HFF-Myc (cell line): ENCODE measurements at regions not wholly inside any gene's neighbourhood (a gene's known extent, or its start where the extent isn't known, plus 50 kb on each side); places are given as distances from the start of the nearest gene placed in this dataset.
"Not testable (repeated sequence)": the region's sequence is repeated elsewhere in the genome, so short reads cannot be mapped to it uniquely, and the experiment has no call there.

Experiments
- DNase-seq: peaks from one replicate; pipeline ENCODE4 v3.0.0-alpha.2; 2011; ENCODE audit warnings: low read depth; ENCODE audit errors: extremely low read depth
- H3K4me3 ChIP-seq: replicated peaks from 2 replicates; pipeline ENCODE4 v1.5.1; 2011; ENCODE audit warnings: low read depth, mild to moderate bottlenecking, control low read depth, low read length
- TF ChIP-seq, protein P1 (sequence below): IDR thresholded peaks from 2 replicates; pipeline ENCODE4 v1.5.1; 2012; ENCODE audit warnings: mild to moderate bottlenecking, low read depth, low read length, control low read depth; ENCODE audit errors: missing control alignments

DNA sequence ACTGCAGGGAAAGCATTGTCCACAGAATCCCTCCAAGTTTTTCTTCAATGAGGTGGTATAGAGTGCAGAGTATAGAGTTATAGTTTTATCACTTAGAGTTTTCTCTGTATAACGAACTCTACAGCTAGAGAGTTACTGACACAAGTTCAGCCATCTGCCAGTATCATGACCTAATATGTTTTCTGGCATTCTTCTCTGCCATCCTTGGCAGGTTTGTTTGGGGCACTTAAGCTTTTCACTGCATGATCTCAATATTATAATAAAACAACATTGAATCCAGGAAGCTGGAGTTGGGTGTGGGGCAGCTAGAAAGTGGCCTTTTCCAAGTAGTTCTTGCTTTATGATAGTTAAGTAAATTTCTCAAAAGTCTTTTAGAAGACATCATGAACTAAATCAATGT is 743.5 kb upstream of the ARPP21 start:
- TF ChIP-seq, protein P1, sequence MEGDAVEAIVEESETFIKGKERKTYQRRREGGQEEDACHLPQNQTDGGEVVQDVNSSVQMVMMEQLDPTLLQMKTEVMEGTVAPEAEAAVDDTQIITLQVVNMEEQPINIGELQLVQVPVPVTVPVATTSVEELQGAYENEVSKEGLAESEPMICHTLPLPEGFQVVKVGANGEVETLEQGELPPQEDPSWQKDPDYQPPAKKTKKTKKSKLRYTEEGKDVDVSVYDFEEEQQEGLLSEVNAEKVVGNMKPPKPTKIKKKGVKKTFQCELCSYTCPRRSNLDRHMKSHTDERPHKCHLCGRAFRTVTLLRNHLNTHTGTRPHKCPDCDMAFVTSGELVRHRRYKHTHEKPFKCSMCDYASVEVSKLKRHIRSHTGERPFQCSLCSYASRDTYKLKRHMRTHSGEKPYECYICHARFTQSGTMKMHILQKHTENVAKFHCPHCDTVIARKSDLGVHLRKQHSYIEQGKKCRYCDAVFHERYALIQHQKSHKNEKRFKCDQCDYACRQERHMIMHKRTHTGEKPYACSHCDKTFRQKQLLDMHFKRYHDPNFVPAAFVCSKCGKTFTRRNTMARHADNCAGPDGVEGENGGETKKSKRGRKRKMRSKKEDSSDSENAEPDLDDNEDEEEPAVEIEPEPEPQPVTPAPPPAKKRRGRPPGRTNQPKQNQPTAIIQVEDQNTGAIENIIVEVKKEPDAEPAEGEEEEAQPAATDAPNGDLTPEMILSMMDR: no peak
- no peak overlapping the region for H3K4me3 ChIP-seq
- no peak for DNase-seq

DNA sequence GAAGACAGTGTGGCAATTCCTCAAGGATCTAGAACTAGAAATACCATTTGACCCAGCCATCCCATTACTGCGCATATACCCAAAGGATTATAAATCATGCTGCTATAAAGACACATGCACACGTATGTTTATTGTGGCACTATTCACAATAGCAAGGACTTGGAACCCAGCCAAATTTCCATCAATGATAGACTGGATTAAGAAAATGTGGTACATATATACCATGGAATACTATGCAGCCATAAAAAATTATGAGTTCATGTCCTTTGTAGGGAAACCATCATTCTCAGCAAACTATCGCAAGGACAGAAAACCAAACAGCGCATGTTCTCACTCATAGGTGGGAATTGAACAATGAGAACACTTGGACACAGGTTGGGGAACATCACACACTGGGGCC is 729.6 kb upstream of the ARPP21 start:
- DNase-seq, H3K4me3 ChIP-seq: not testable (repeated sequence)

DNA sequence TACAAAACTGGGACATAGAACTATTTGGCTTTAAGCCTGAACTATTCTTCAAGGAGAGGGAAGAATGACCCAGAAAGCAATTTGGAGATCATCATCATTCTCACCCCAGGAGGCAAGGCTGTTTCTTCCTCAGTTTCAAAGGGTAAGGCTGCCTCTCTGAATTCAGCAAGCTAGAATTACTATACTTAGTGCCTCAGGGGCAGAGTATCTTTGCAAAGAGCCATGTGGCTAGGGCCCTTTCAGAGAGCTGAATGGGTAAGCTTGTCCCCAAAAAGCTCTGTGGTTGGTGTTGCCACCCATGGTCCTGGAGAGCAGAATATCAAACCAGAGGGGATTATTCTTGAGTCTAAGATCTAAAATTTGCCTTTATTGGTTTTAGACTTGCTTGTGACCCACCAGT is 720.3 kb upstream of the ARPP21 start:
- TF ChIP-seq, protein P1: no peak
- no peak overlapping the region for H3K4me3 ChIP-seq
- no peak for DNase-seq

- TF ChIP-seq, protein P1: no peak
- H3K4me3 ChIP-seq: no peak overlapping the region
- no peak for DNase-seq
Measured at GRCh38 chr3:34920806-34921205, 718.5 kb upstream of the ARPP21 start.

DNA sequence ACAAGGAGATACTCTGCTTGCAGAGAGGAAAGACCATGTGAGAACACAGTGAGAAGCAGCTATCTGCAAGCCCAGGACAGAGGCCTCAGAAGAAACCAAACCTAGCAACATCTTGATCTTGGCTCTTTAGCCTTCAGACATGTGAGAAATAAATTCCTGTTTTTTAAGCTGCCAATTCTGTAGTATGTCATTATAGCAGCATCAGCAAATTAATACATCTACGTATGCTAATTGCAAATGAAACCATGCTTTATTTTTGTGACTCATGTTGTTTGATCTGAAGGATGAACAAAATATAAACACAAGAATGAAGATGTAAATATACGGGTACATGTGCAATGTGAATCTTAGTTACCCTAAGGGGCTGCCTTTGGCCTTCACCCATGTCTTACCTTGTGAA is 714.4 kb upstream of the ARPP21 start:
- H3K4me3 ChIP-seq: no peak overlapping the region
- no peak for DNase-seq
- TF ChIP-seq, protein P1: no peak

DNA sequence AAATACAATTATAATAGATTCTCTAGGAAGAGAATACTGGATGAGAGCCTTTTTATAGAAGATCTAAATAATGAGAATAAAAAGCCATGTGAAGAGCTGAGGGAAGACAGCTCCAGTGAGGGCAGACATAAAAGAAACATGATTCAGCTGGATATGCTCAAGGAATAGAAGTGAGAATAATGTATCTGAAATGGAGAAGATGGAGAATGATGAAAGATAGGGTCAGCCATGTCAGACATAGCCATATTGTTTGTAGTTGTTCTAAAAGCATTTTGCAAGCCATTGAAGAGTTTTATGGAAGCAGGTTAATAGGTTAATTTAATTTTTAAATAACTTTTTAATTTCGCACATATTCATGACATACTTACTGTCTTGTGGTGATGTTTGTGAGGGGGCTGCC is 713.5 kb upstream of the ARPP21 start:
- TF ChIP-seq, protein P1: no peak
- H3K4me3 ChIP-seq: no peak overlapping the region

DNA sequence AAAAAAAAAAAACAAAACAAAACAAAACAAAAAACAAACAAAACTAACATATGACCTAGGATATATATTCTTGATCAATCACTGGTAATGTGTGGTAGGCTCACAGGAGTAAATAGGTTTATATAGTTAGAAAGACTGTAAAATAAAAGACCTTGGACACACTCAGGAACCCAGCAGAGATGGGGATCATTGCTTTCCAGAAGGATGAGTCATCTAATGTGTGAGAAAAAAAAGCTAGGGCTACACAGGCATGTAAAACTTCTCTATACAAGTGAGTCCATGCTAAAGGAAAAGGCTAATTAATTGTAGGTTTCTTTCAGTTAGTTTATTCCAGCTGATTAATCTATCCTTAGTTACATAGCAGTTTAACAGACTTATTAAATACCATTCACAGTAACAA is 710.3 kb upstream of the ARPP21 start:
- TF ChIP-seq, protein P1: no peak

More for the DNA sequence above, 713.5 kb upstream of the ARPP21 start:
- no peak for DNase-seq

GRCh38 chr3:34934660-34935059 is 704.7 kb upstream of the ARPP21 start:
- TF ChIP-seq, protein P1: no peak
- no peak overlapping the region for H3K4me3 ChIP-seq
- no peak for DNase-seq

More for the DNA sequence above, 710.3 kb upstream of the ARPP21 start:
- no peak overlapping the region for H3K4me3 ChIP-seq
- DNase-seq: no peak
